ENCODE measurements at regions not wholly inside any gene's neighbourhood (a gene's known extent, or its start where the extent isn't known, plus 50 kb on each side); places are given as distances from the start of the nearest gene placed in this dataset.

DNA sequence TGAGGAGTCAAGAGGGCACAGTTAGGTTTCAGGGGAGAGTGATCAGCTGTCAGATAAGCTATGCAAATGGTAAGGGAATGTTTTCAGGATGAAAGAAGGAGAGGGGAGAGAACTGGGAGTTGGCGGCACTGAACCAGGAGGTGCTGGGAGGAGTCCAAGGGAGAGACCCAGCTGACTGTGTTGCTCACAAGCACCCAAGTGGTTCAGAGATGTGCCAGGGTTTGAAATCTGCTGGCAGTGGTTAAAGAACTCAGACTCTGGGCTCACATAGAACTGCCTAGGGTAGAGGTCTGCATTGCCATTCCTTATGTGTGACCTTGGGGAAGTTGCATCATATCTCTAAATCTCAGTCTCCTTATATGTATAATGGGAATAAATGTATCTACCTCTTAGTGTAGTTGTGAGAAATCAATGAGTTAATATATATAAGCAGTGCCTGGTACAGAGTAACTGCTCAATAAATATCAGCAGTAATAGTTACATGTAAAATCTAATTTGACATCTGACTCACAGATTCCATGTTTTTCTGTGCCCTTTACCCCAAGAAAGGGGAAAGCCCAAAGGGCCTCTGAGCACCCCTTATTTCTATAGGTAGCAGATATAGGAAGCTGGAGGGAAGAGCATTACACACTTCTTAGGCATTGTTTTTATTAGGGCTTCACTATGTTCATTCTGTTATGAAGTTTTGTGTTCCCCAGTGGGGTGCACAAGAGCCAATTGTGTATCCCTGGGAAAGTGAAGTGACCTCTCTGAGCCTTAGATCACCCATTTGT lies 66.9 kb upstream of the SESN3 start:
- DNase-seq: no peak

DNA sequence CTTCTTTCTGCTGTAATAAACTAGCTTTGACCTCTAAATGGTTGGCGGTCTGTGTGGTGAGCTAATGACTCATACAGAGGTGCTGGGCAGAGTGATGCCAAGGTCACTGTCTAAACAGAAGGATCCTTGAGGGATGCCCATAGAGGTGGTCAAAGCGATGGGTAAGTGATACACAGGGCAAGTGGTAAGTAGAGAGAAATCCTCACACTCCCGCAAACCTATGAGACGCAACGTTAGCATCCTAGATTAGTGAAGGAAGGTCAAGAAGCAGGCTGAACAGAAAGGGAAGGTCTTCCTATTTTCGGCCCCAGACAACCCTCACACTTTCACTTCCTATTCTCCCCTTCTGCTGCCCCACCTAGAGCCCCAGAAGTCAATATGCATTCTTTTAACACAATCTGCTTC lies 65.6 kb upstream of the SESN3 start:
- no peak for DNase-seq

DNA sequence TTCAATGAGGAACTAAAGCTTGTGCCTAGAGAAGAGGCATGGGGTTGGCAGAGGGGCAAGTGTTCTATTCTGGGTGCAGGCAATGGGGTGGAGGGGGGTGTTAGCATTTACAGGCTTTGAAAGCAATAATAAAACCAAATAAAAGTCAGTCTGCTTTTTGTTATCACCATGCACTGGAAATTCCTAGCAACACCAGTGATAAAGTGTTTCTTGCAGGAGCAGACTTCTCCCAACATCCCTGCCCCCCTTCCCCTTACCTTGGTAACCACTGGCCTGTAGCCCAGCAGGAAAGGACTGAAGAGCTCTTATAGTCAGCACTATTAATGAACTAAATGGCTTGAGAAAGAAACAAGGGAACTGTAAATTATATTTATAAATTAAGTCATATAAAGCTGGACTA lies 65.2 kb upstream of the SESN3 start:
- peak; percentile 17 for DNase-seq

DNA sequence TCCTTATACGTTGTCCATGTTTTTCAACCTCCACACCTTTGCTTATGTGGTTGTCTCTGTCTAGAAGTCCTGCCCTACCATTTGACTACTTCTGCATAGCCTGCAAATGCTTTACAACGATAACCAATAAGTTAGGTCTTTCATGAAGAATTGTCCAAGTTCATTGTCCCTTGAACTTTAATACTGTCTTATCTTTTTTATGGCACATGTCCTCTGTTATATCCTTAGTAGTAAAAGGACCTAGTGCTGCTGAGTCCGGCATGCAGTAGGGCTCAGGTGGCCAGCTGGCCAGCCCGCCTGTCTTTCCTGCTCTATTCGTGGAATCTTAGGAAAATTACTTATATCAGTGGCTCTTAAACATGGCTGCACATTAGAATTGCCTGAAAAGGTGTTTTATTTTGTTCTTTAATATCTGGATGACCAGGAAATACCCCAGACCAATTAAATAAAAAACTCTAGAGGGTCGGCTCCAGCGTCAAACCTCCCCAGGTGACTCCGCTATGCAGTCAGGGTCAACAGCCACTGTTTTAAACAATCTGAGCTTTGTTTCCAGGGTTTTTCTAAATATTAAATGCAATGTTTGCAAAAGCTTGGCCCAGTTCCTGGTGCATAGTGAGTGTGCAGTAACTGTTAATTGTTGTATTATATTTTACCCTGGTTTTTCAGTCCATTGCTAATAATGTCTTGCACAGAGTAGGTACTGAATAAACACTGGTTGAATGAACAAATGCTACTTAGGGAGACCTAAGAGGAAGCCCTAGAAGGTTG lies 64.6 kb upstream of the SESN3 start:
- DNase-seq: no peak

DNA sequence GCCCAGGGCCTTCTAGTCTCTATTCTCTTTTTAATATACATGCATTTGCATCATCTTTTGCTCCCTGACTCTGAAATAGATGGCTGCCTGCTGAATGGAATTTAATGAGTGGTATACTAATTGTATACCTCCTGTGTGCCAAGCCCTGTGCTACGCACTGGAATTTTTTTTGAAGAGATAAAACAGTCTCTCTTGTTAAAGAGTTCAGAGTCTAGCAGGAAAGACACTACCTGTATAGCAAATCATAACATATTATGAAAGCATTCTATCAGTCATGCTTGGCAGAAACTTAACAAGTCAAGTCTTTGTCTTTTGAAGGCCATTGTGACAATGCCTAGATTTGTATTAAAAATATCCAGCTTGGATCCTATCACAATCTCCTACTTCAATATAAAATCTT lies 63.7 kb upstream of the SESN3 start:
- no peak for DNase-seq

DNA sequence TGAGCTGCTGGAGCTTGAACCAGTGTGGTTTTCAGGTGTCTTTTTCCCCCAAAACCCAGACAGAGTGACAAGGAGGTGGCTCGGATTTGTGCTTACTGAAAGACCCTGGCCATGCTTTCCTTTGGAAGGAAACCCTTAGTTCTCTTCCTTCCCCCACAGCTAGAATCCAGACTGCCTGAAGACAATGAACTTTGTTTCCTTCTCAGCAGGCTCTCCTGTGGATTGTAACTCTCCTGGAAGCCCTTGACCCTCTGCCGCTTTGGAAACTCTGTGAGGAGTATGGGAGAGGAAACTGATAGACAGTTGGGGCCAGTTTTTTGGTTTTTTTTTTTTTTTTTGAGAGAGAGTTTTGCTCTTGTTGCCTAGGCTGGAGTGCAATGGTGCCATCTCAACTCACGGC lies 62.1 kb upstream of the SESN3 start:
- DNase-seq: no peak

DNA sequence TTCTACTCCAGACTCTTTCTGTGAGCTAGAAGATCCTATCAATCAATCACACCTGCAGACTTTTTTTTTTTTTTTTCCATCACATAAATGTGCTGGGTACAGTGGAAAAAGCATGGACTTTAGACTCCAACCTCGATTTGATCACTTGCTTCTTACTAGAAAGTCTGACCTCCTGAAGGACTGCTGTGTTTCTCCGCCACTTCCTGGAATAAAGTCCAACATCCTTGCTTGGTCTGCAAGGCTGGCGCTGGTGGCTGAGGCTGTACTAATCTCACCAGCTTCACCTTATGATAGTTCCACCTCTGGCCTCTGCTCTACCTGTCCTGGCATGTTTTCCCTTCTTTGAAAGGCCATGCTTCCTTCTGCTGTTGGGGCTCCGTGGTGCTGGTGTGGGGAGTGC lies 60.9 kb upstream of the SESN3 start:
- DNase-seq: no peak

DNA sequence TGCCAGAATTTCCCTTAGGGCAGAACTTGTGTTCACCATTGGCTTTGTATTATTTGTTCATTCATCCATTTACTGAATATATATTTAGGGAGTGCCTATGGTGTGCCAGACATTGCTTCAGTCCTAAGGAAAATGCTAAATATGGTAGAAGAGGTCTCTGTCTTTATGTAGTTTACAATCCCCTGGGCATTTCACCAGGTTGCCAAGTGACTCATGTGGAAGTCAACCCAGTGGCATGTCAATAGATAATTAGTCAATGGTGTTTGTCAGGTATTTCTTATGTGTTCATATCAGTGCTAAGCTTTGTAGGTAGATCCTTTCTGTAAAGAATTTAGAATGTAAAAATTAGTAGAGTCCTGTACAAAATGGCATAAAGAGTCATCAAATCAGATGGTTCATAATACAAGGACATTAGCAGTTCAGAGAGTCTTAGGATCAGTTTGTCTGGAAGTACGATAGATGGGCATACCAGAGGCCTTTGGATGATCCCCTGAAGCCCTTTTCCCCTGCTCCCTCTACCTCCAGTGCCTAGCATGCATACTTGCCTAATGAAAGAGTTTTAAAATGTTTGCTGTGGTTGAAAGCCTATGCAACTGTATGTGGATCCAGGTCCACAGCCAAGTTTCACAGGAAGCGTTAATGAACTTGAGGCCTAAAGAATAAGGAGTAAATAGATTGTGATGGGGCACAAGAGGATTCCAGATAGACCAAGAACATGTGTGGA lies 58.5 kb upstream of the SESN3 start:
- DNase-seq: no peak

DNA sequence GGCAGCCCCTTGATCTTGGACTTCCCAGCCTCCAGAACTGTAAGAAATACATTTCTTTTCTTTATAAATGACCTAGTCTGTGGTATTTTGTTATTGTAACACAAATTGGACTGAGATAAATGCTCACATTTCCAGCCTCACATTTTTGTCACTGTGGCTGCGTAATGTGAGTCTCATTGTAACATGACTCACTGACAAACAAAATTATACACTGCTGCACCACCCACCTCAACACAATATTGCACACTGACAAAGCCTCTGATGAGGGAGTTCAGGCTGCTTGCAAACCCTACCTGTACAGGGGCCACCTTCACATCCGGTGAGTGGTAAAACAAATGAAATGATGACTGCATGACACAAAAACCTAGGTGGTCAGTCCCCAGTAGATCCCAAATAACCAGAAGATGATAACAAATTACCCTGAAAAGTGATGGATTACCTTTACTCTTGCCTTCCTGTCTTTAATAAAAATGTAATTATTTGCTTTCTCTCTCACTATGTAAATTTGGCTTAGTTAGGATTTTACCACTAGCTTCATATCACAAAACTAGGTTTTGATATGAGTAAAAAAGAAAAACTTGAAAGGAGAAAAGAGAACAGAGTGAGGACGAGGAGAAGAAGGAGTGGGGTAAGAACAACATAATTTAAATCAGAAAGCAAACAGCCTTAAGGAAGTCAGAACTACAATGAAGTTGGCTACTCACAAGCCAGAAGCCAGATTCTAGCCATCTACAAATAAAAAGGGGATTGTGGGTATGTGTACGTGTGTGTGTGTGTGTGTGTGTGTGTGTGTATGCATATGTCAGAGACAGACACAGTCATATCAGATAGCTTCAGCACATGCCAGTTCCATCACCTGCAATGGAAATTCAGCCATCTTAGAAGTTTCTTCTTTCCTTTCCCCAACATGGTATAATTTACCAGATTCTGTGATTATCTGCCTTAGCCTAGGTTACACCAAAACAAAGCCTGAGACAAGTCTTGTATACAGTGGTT lies 53.4 kb upstream of the SESN3 start:
- no peak for DNase-seq

DNA sequence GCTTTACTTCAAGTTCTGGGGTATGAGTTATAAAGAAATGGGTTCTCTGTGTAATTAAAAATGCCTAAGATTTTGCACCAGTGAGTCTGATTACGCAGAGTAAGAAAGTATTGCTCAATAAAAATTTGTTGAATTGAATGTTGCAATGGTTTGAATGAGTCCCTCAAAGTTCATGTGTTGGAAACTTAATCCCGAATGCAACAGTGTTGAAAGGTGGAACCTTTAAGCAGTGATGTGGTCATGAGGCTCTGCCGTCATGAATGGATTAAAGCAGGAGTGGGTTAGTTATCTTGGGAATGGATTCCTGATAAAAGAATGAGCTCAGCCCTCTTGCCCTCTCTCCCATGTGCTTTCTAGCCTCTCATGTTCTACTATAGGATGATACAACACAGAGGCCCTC lies 52.6 kb upstream of the SESN3 start:
- no peak for DNase-seq

DNA sequence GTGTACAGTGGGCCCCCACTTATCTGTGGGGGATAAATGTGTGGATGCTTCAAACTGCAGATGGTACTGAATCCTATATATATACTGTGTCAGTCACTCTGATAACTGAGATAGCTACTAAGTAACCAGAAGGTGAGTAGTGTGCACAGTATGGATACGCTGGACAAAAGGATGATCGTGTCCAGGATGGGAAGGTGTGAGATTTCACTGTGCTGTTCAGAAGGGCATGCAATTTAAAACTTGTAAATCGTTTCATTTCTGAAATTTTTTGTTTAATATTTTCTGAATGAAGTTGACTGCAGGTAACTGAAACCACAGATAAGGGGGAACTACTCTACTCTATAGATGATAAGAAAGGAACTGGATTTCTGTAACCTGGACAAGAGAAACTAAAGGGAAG lies 52.1 kb upstream of the SESN3 start:
- no peak for DNase-seq

DNA sequence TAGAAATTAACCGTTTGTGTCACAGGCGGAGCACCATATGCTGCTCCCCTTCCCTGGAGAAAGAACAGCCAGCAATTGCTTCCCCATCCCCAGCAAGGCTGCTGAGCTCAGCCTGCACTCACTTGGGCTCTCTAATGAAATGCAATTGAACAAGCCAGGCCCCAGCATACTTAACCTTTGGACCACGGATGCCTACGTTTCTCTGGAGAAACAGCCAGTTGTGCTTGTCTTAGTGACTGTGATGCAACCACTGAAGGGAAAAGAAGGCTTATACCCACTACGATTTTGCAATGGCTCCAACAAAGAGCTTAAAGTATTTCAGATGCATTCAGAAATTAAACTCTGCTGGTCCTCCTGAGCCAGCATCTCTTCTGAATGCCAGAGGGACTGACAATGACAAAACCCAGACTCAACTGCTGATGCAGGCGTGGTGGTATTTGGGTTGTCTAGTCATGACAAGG lies 51.3 kb upstream of the SESN3 start:
- no peak for DNase-seq

Data from kidney glomerular epithelial cell (primary cell).